Erythroblast (primary cell): ENCODE measurements at regions not wholly inside any gene's neighbourhood (a gene's known extent, or its start where the extent isn't known, plus 50 kb on each side); places are given as distances from the start of the nearest gene placed in this dataset.

ENCODE experiments used
- GATA1 ChIP-seq: IDR thresholded peaks from 2 replicates; pipeline ENCODE4 v1.6.1; 2011; ENCODE audit warnings: low read depth, mild to moderate bottlenecking, control low read depth, low read length, moderate library complexity
- POLR2A ChIP-seq: IDR thresholded peaks from 2 replicates; pipeline ENCODE4 v1.6.1; 2011; ENCODE audit warnings: mild to moderate bottlenecking, low read length

DNA sequence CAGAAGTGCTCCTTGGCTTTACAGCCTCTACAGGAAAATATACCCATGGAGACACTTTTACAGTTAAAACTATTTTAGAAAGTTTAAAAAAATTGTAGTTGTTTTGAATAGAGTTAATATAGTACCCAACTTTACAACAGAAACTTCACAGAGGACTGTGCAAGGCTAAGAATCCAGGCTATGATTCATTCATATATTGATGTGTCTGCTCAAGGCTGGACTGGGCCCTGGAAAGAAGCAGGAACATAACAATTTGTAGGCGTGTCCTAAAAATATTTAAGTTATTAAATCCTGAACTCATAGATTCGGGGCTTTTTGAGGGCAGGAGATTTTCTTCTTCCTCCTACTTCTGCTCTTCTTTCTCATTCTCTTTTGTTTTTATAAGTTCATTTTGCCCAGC is 291.5 kb upstream of the CCDC179 start:
- TF ChIP-seq POLR2A (no peak), GATA1 (no peak)
